Endothelial cell of umbilical vein (primary cell): ENCODE measurements at regions not wholly inside any gene's neighbourhood (a gene's known extent, or its start where the extent isn't known, plus 50 kb on each side); places are given as distances from the start of the nearest gene placed in this dataset.

ENCODE experiments used
- BruUV-seq: library from RNA; stranded (reverse); fragments of 400-500 nt; replicated peaks from 2 replicates; lab custom pipeline; 2021; lab: Mats Ljungman, UMichigan
- CTCF ChIA-PET: fragments of 300-600, 350-600 bp; sonication (Branson Sonifier 250); formaldehyde crosslinking; loops from one replicate; lab custom pipeline; 2021; ENCODE audit warnings: antibody characterized with exemption, inconsistent platforms; lab: Charles Lee
- POLR2A ChIA-PET: fragments of 300-600, 350-600 bp; sonication (Branson Sonifier 250); formaldehyde crosslinking; loops from one replicate; lab custom pipeline; 2021; ENCODE audit warnings: antibody characterized with exemption, inconsistent platforms; lab: Charles Lee
- DNase-seq: peaks from one replicate; pipeline ENCODE4 v3.0.0-alpha.2; 2011; ENCODE audit warnings: low read depth, low spot score
- FAIRE-seq: peaks from 2 replicates; lab custom pipeline; 2011; peaks lifted over from hg19 to GRCh38; lab: Jason Lieb, UNC
- H2AFZ ChIP-seq: 2 replicates; pipeline ENCODE4 v1.6.0; 2012; ENCODE audit warnings: low read depth, low read length, control low read depth, inconsistent platforms
- H3K27ac ChIP-seq: 2 replicates; pipeline ENCODE4 v1.5.1; 2011; ENCODE audit warnings: low read depth, mild to moderate bottlenecking, control low read depth, low read length, moderate library complexity; ENCODE audit not compliant: insufficient read depth
- H3K27me3 ChIP-seq, 2 experiments: 2 replicates each; pipeline versions ENCODE4 v1.6.0 to v1.6.1; 2011; ENCODE audit warnings: low read length in 2 of 2, mixed read lengths in 1 of 2; ENCODE audit not compliant: control insufficient read depth in 2 of 2, insufficient read depth in 2 of 2
- H3K36me3 ChIP-seq, 2 experiments: 2 replicates in 1 of 2; 3 replicates in 1 of 2; pipeline ENCODE4 v1.5.1; 2011; ENCODE audit warnings: low read length in 2 of 2, mild to moderate bottlenecking in 1 of 2, moderate library complexity in 1 of 2; ENCODE audit not compliant: control insufficient read depth in 2 of 2, insufficient read depth in 2 of 2; ENCODE audit errors: extremely low read depth in 1 of 2
- H3K4me1 ChIP-seq: 3 replicates; pipeline ENCODE4 v1.5.1; 2011; ENCODE audit warnings: mild to moderate bottlenecking, low read length; ENCODE audit not compliant: control insufficient read depth, insufficient read depth; ENCODE audit errors: extremely low read depth
- H3K4me2 ChIP-seq: 2 replicates; pipeline ENCODE4 v1.6.1; 2011; ENCODE audit warnings: low read length, control low read depth, mixed read lengths; ENCODE audit not compliant: insufficient read depth
- H3K4me3 ChIP-seq, 3 experiments: fragments of 200-600 bp in 1 of 3; sonication (generic), shearing (Covaris generic) in 1 of 3; replicated peaks in 1 of 3; 2 replicates each; pipeline ENCODE4 v1.5.1; 2011 to 2016; ENCODE audit warnings: control low read depth in 3 of 3, low read length in 3 of 3, mild to moderate bottlenecking in 2 of 3, inconsistent platforms in 1 of 3, low read depth in 1 of 3, moderate library complexity in 1 of 3; ENCODE audit not compliant: insufficient read depth in 1 of 3
- H3K79me2 ChIP-seq: 2 replicates; pipeline ENCODE4 v1.6.0; 2012; ENCODE audit warnings: low read length, inconsistent platforms; ENCODE audit not compliant: control insufficient read depth, insufficient read depth
- H3K9ac ChIP-seq: replicated peaks from 2 replicates; pipeline ENCODE3; 2011; ENCODE audit warnings: low read length, control low read depth; ENCODE audit not compliant: insufficient read depth; ENCODE audit errors: extremely low read depth
- H3K9me1 ChIP-seq: replicated peaks from 3 replicates; pipeline ENCODE4 v1.6.0; 2011; ENCODE audit warnings: mild to moderate bottlenecking, low read length; ENCODE audit not compliant: control insufficient read depth, insufficient read depth; ENCODE audit errors: extremely low read depth
- H3K9me3 ChIP-seq: replicated peaks from 2 replicates; pipeline ENCODE4 v1.5.1; 2012; ENCODE audit warnings: low read length, inconsistent platforms; ENCODE audit not compliant: control insufficient read depth, insufficient read depth
- H4K20me1 ChIP-seq: replicated peaks from 2 replicates; pipeline ENCODE3; 2011; ENCODE audit warnings: mild to moderate bottlenecking, low read length; ENCODE audit not compliant: control insufficient read depth, insufficient read depth; ENCODE audit errors: extremely low read depth
- EZH2 ChIP-seq: IDR thresholded peaks from 2 replicates; pipeline ENCODE4 v1.6.1; 2012; ENCODE audit warnings: borderline replicate concordance, low read depth, mild to moderate bottlenecking, moderate library complexity, low read length, inconsistent platforms; ENCODE audit not compliant: severe bottlenecking
- FOS ChIP-seq: IDR thresholded peaks from 2 replicates; pipeline ENCODE4 v1.6.1; 2011; ENCODE audit warnings: mild to moderate bottlenecking, low read length, moderate library complexity, borderline replicate concordance; ENCODE audit not compliant: insufficient read depth
- GATA2 ChIP-seq: IDR thresholded peaks from 2 replicates; pipeline ENCODE4 v1.7.0; 2011; ENCODE audit warnings: low read depth, mild to moderate bottlenecking, moderate library complexity, mixed read lengths, low read length; ENCODE audit not compliant: insufficient read length, insufficient read depth
- JUN ChIP-seq: IDR thresholded peaks from 2 replicates; pipeline ENCODE4 v1.6.1; 2011; ENCODE audit warnings: borderline replicate concordance, low read depth; ENCODE audit not compliant: insufficient read length, insufficient read depth
- MYC ChIP-seq: IDR thresholded peaks from one replicate; pipeline ENCODE4 v1.6.1; 2011; ENCODE audit warnings: mild to moderate bottlenecking, low read depth, low read length
- POLR2A ChIP-seq: IDR thresholded peaks from 2 replicates; pipeline ENCODE4 v1.6.1; 2012; ENCODE audit warnings: low read depth, mild to moderate bottlenecking, control low read depth, low read length
- POLR2AphosphoS5 ChIP-seq: IDR thresholded peaks from 2 replicates; pipeline ENCODE4 v1.6.1; 2012; ENCODE audit warnings: low read depth, mild to moderate bottlenecking, control low read depth, low read length, moderate library complexity; ENCODE audit not compliant: insufficient read depth
- dilution Hi-C: fragments of 300-500 bp; cut with MboI; formaldehyde crosslinking; loops from one replicate; pipeline ENCODE4 v1.15.0; 2019; ENCODE audit warnings: low sequenced_read_pairs; ENCODE audit not compliant: extremely low pct_ligation_motif_present
- intact Hi-C: fragments of 100-400 bp; cut with micrococcal nuclease; formaldehyde crosslinking; loops from one replicate; pipeline ENCODE4 v1.10.0; 2022
- TF ChIP-seq, protein P1 (sequence below): IDR thresholded peaks from 2 replicates; pipeline ENCODE4 v1.6.1; 2011; ENCODE audit not compliant: insufficient read depth, insufficient read length

DNA sequence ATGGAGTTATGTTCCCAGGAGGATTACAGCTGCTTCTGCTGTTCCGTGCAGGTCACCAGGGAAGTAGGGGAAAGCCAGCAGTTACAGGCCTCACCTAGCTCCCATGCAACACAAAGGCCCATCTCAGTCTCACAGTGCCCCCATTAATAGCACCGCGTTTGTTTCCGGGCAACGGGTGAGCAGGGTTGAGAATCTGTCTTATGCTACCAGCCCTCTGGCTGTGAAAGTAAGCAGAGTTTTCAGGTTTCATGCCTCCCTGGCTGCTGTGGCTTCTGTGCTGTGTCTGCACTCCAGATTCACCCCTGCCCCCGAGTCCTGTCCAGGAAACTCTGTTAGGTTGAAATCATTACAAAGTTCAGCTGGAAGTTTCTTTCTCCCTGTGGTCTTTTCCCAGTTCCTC, 254.4 kb upstream of the GPR149 start:
- Histone ChIP-seq H3K4me3 (no peak overlapping the region), H3K4me1 (no peaks in the 10 kb centered on the region), H3K36me3 (no peaks in the 10 kb centered on the region), H3K9ac (no peak overlapping the region), H2AFZ (no peak overlapping the region), H4K20me1 (no peaks in the 10 kb centered on the region), H3K27me3 (no peaks in the 10 kb centered on the region), H3K79me2 (no peaks in the 10 kb centered on the region), H3K9me1 (no peaks in the 10 kb centered on the region), H3K4me2 (no peak overlapping the region), H3K27ac (no peak overlapping the region), H3K9me3 (no peaks in the 10 kb centered on the region)
- TF ChIP-seq JUN: no peak
- TF ChIP-seq GATA2: no peak
- no peak for TF ChIP-seq POLR2A
- TF ChIP-seq MYC: no peak
- no peak for TF ChIP-seq FOS
- no peak for TF ChIP-seq EZH2
- TF ChIP-seq, protein P1, sequence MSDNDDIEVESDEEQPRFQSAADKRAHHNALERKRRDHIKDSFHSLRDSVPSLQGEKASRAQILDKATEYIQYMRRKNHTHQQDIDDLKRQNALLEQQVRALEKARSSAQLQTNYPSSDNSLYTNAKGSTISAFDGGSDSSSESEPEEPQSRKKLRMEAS: no peak
- DNase-seq: no peak
- intact Hi-C loops: no loop called here
- CTCF ChIA-PET: no interaction called here
- no TSS peak for BruUV-seq
- POLR2A ChIA-PET: no interaction called here
- dilution Hi-C loops: no loop called here
- no peak for FAIRE-seq

DNA sequence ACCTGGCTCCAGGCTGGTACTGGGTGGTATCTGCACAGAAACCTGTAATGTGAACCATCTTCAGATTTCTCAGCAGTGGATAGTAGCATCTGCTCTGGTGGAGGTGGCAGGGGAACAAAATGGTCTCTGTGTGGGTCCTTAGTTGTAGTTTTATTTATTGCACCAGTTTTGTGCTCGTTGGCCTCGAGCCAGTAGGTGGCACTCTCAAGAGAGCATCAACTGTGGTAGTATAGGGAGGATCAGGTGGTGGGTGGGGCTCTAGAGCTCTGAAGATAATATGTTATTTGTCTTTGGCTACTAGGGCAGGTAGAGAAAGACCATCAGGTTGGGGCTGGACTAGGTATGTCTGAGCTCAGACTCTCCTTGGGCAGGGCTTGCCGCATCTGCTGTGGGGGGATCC, 254.0 kb upstream of the GPR149 start:
- dilution Hi-C loops (no loop called here), intact Hi-C loops (no loop called here)
- Histone ChIP-seq H3K9me1 (no peaks in the 10 kb centered on the region), H3K27me3 (no peaks in the 10 kb centered on the region), H3K9me3 (no peaks in the 10 kb centered on the region), H3K36me3 (no peaks in the 10 kb centered on the region), H3K9ac (no peak overlapping the region), H3K4me3 (no peak overlapping the region), H3K27ac (no peak overlapping the region), H3K4me1 (no peaks in the 10 kb centered on the region), H4K20me1 (no peaks in the 10 kb centered on the region), H3K79me2 (no peaks in the 10 kb centered on the region), H3K4me2 (no peak overlapping the region), H2AFZ (no peak overlapping the region)
- ChIA-PET CTCF (no interaction called here), POLR2A (no interaction called here)
- TF ChIP-seq JUN (no peak), POLR2AphosphoS5 (no peak), POLR2A (no peak), GATA2 (no peak), MYC (no peak), FOS (no peak), EZH2 (no peak)
- no TSS peak for BruUV-seq
- FAIRE-seq (no peak), DNase-seq (no peak)
